Stomach (tissue), 8 donors: ENCODE measurements at regions not wholly inside any gene's neighbourhood (a gene's known extent, or its start where the extent isn't known, plus 50 kb on each side); places are given as distances from the start of the nearest gene placed in this dataset.

Experiments used
- DNase-seq, 2 donors: peaks; one replicate each; pipeline versions ENCODE4 v3.0.0 to v3.0.0-alpha.2; 2013 to 2019
- H3K27ac ChIP-seq, 5 donors: fragments of 200-600 bp in 4 of 5; sonication (generic) in 4 of 5; one replicate each; pipeline ENCODE4 v1.5.1; 2013 to 2019; ENCODE audit warnings: mild to moderate bottlenecking in 1 of 5, moderate library complexity in 1 of 5
- H3K27me3 ChIP-seq, 3 donors: fragments of 200-600 bp; sonication (generic); one replicate each; pipeline ENCODE4 v1.5.1; 2017 to 2019; ENCODE audit warnings: mixed run types in 1 of 3
- H3K36me3 ChIP-seq, 4 donors: fragments of 200-600 bp; sonication (generic); 1 replicate in 3 of 4; 2 replicates in 1 of 4; pipeline ENCODE4 v1.5.1; 2016 to 2019
- H3K4me1 ChIP-seq, 4 donors: fragments of 200-600 bp; sonication (generic); one replicate each; pipeline ENCODE4 v1.5.1; 2016 to 2019
- H3K4me3 ChIP-seq, 4 donors: fragments of 200-600 bp; sonication (generic) in 3 of 4; one replicate each; pipeline ENCODE4 v1.5.1; 2016 to 2019; ENCODE audit warnings: mild to moderate bottlenecking in 1 of 4
- H3K9me3 ChIP-seq, 4 donors: fragments of 200-600 bp; sonication (generic); one replicate each; pipeline ENCODE4 v1.5.1; 2016 to 2019
- CTCF ChIP-seq, 7 experiments: fragments of 450-650 bp in 4 of 7; fragments of 200-600 bp in 3 of 7; sonication (generic) in 3 of 7; IDR thresholded peaks; one replicate each; pipeline ENCODE4 v1.5.1; 2016 to 2019; ENCODE audit warnings: antibody characterized with exemption in 7 of 7, control low read depth in 2 of 7, mild to moderate bottlenecking in 1 of 7
- EP300 ChIP-seq: sonication (generic); formaldehyde crosslinking; IDR thresholded peaks from one replicate; pipeline ENCODE4 v1.6.1; 2017; ENCODE audit warnings: antibody characterized with exemption
- POLR2A ChIP-seq, 4 donors: fragments of 450-650 bp; IDR thresholded peaks; one replicate each; pipeline ENCODE4 v1.6.1; 2016; ENCODE audit warnings: antibody characterized with exemption in 4 of 4, control low read depth in 2 of 4, mild to moderate bottlenecking in 1 of 4, moderate library complexity in 1 of 4
- POLR2AphosphoS5 ChIP-seq, 3 donors: sonication (generic); formaldehyde crosslinking; IDR thresholded peaks; one replicate each; pipeline ENCODE4 v1.6.1; 2016; ENCODE audit warnings: antibody characterized with exemption in 3 of 3
- WGBS, 5 donors: extraction: QIAGEN DNeasy Blood & Tissue Kit in 3 of 5; methylation state at CpG; one replicate each; pipeline versions ENCODE4 v1.1.5 to v1.1.7; 2013 to 2018; 5-methylcytosine and 5-hydroxymethylcytosine counted together
- intact Hi-C: fragments of 100-400 bp; cut with DNase I; formaldehyde crosslinking; loops from one replicate; pipeline ENCODE4 v1.15.1; 2023; ENCODE audit warnings: low total_unique reads
- donor health status: healthy with polysubstance abuse.
- donor health status: Bipolar disorder and iron deficiency.
- donor health status: healthy.

GRCh38 chr7:119123326-119123725, 898.8 kb downstream of the ANKRD7 start:
- 83 to 92% (median 88%) methylated on average over 8 of the region's 8 CpGs for WGBS, 5 donors
- Histone ChIP-seq H3K27ac (no peak overlapping the region), H3K36me3 (no peaks in the 10 kb centered on the region), H3K4me3 (no peak overlapping the region), H3K4me1 (no peaks in the 10 kb centered on the region), H3K27me3 (no peaks in the 10 kb centered on the region), H3K9me3 (no peaks in the 10 kb centered on the region)
- no peak for DNase-seq
- intact Hi-C loops, result no loop called here
- TF ChIP-seq POLR2A (IDR thresholded peaks at IDR 0.05), result no peak
- TF ChIP-seq EP300, result no peak
- no peak for TF ChIP-seq CTCF (IDR thresholded peaks at IDR 0.05)

GRCh38 chr7:119127706-119128105, 903.2 kb downstream of the ANKRD7 start:
- TF ChIP-seq EP300, result no peak
- TF ChIP-seq CTCF (IDR thresholded peaks at IDR 0.05), result no peak
- TF ChIP-seq POLR2AphosphoS5 (IDR thresholded peaks at IDR 0.05), result no peak
- no peak for TF ChIP-seq POLR2A (IDR thresholded peaks at IDR 0.05)
- DNase-seq, result no peak
- Histone ChIP-seq H3K9me3 (no peaks in the 10 kb centered on the region), H3K27me3 (no peaks in the 10 kb centered on the region), H3K27ac (no peak overlapping the region), H3K36me3 (no peaks in the 10 kb centered on the region), H3K4me1 (no peaks in the 10 kb centered on the region), H3K4me3 (no peak overlapping the region)
- intact Hi-C loops, result no loop called here
- 69 to 85% (median 76%) methylated on average over 3 of the region's 3 CpGs for WGBS, 5 donors

- no peak overlapping the region for H3K27ac ChIP-seq
- H3K36me3 ChIP-seq, result no peaks in the 10 kb centered on the region
- no peak overlapping the region for H3K4me3 ChIP-seq
- no peak for DNase-seq
- no peaks in the 10 kb centered on the region for H3K27me3 ChIP-seq
- no peaks in the 10 kb centered on the region for H3K4me1 ChIP-seq
- H3K9me3 ChIP-seq, result no peaks in the 10 kb centered on the region
- TF ChIP-seq EP300 (no peak), POLR2AphosphoS5 (IDR thresholded peaks at IDR 0.05) (no peak), CTCF (IDR thresholded peaks at IDR 0.05) (no peak), POLR2A (IDR thresholded peaks at IDR 0.05) (no peak)
- intact Hi-C loops, result no loop called here
These were observed 907.9 kb downstream of the ANKRD7 start for GRCh38 chr7:119132436-119132835.

GRCh38 chr7:119167431-119167830, 942.9 kb downstream of the ANKRD7 start:
- H3K27ac ChIP-seq, result no peak overlapping the region
- no peaks in the 10 kb centered on the region for H3K27me3 ChIP-seq
- 76 to 92% (median 83%) methylated on average over 1 of the region's 1 CpG for WGBS, 5 donors
- no peak for TF ChIP-seq POLR2A (IDR thresholded peaks at IDR 0.05)
- no peak for TF ChIP-seq CTCF (IDR thresholded peaks at IDR 0.05)
- TF ChIP-seq POLR2AphosphoS5 (IDR thresholded peaks at IDR 0.05), result no peak
- TF ChIP-seq EP300, result no peak
- H3K36me3 ChIP-seq, result no peaks in the 10 kb centered on the region
- no peak for DNase-seq
- no peaks in the 10 kb centered on the region for H3K4me1 ChIP-seq
- intact Hi-C loops, result no loop called here
- no peak overlapping the region for H3K4me3 ChIP-seq
- peaks cover 0 to 28% (median 10%) of the 10 kb centered on the region in 4 donors for H3K9me3 ChIP-seq
